Keratinocyte (primary cell): ENCODE measurements at regions not wholly inside any gene's neighbourhood (a gene's known extent, or its start where the extent isn't known, plus 50 kb on each side); places are given as distances from the start of the nearest gene placed in this dataset.

Experiments
- CTCF ChIP-seq, 3 experiments: IDR thresholded peaks in 1 of 3; conservative IDR thresholded peaks in 1 of 3; optimal IDR thresholded peaks in 1 of 3; 2 replicates in 2 of 3; 3 replicates in 1 of 3; pipeline versions ENCODE3 to v1.5.1; 2011; ENCODE audit warnings: low read length in 3 of 3, mild to moderate bottlenecking in 3 of 3, moderate library complexity in 2 of 3, control low read depth in 1 of 3, inconsistent platforms in 1 of 3; ENCODE audit not compliant: insufficient read depth in 2 of 3; ENCODE audit errors: extremely low read depth in 1 of 3
- EZH2 ChIP-seq: IDR thresholded peaks from one replicate; pipeline ENCODE4 v1.6.1; 2012; ENCODE audit warnings: inconsistent platforms, mild to moderate bottlenecking, low read length, moderate library complexity

- TF ChIP-seq CTCF (optimal IDR thresholded peaks at IDR 0.05 in 1 of 3, IDR thresholded peaks at IDR 0.05 in 1 of 3, conservative IDR thresholded peaks at IDR 0.05 in 1 of 3; ENCODE audit: extremely low read depth in 1 of 3, insufficient read depth in 2 of 3, low read length in 3 of 3) (no peak), EZH2 (no peak)
Observed at GRCh38 chr2:58336416-58336815, 95.3 kb upstream of the FANCL start.
